PC-9 (cell line): ENCODE measurements at regions not wholly inside any gene's neighbourhood (a gene's known extent, or its start where the extent isn't known, plus 50 kb on each side); places are given as distances from the start of the nearest gene placed in this dataset.
"Not testable (repeated sequence)": the region's sequence is repeated elsewhere in the genome, so short reads cannot be mapped to it uniquely, and the experiment has no call there.

Experiments
- BruUV-seq: library from RNA; stranded (reverse); fragments of 400-500 nt; replicated peaks from 2 replicates; lab custom pipeline; 2021; lab: Mats Ljungman, UMichigan
- CTCF ChIA-PET: fragments of 300-600 bp; sonication (Branson Sonifier 250); formaldehyde crosslinking; loops from one replicate; lab custom pipeline; 2022; ENCODE audit warnings: antibody characterized with exemption; lab: Charles Lee
- POLR2A ChIA-PET: fragments of 300-600 bp; sonication (Branson Sonifier 250); formaldehyde crosslinking; loops from one replicate; lab custom pipeline; 2022; ENCODE audit warnings: antibody characterized with exemption; ENCODE audit not compliant: unreplicated experiment; lab: Charles Lee
- DNase-seq, 2 experiments: peaks; one replicate each; pipeline versions ENCODE4 v3.0.0 to v3.0.0-alpha.2; 2015 to 2022; ENCODE audit warnings: mixed read lengths in 1 of 2
- H2AFZ ChIP-seq: fragments of 200-600 bp; sonication (generic); 2 replicates; pipeline ENCODE4 v1.8.1; 2017; ENCODE audit warnings: antibody characterized with exemption
- H3F3A ChIP-seq: fragments of 200-600 bp; sonication (generic); 2 replicates; pipeline ENCODE4 v1.8.1; 2017; ENCODE audit warnings: antibody characterized with exemption, mild to moderate bottlenecking, low read depth; ENCODE audit not compliant: insufficient read depth
- H3K27ac ChIP-seq: fragments of 200-600 bp; sonication (generic); 2 replicates; pipeline ENCODE4 v1.6.1; 2016; ENCODE audit warnings: mixed run types
- H3K27me3 ChIP-seq: fragments of 200-600 bp; sonication (generic); 2 replicates; pipeline ENCODE4 v1.6.1; 2016; ENCODE audit warnings: low read depth, mixed run types; ENCODE audit not compliant: insufficient read depth
- H3K36me3 ChIP-seq: fragments of 200-600 bp; sonication (generic); 2 replicates; pipeline ENCODE4 v1.6.1; 2016; ENCODE audit warnings: low read depth, mixed run types
- H3K4me1 ChIP-seq: fragments of 200-600 bp; sonication (generic); replicated peaks from 2 replicates; pipeline ENCODE4 v1.6.1; 2016; ENCODE audit warnings: mixed run types; ENCODE audit not compliant: insufficient read depth
- H3K4me2 ChIP-seq: fragments of 200-600 bp; sonication (generic); 2 replicates; pipeline ENCODE4 v1.6.1; 2017; ENCODE audit warnings: mixed run types
- H3K4me3 ChIP-seq: fragments of 200-600 bp; sonication (generic); 2 replicates; pipeline ENCODE4 v1.6.1; 2016; ENCODE audit warnings: mixed run types
- H3K79me2 ChIP-seq: fragments of 200-600 bp; sonication (generic); 2 replicates; pipeline ENCODE4 v1.6.1; 2017; ENCODE audit warnings: low read depth, mixed run types
- H3K9me2 ChIP-seq: fragments of 200-600 bp; sonication (generic); 2 replicates; pipeline ENCODE4 v1.8.1; 2017; ENCODE audit warnings: mild to moderate bottlenecking; ENCODE audit not compliant: insufficient read depth
- H3K9me3 ChIP-seq: fragments of 200-600 bp; sonication (generic); 2 replicates; pipeline ENCODE4 v1.8.1; 2016; ENCODE audit warnings: low read depth; ENCODE audit not compliant: insufficient read depth
- H4K20me1 ChIP-seq: fragments of 200-600 bp; sonication (generic); 2 replicates; pipeline ENCODE4 v1.8.1; 2017; ENCODE audit not compliant: insufficient read depth
- CTCF ChIP-seq: fragments of 200-600 bp; sonication (generic); conservative IDR thresholded peaks from 2 replicates; pipeline ENCODE4 v1.6.1; 2017; ENCODE audit warnings: mixed run types, antibody characterized with exemption, mild to moderate bottlenecking, moderate library complexity
- EZH2 ChIP-seq: fragments of 200-600 bp; sonication (generic); IDR thresholded peaks from 2 replicates; pipeline ENCODE4 v1.8.0; 2017; ENCODE audit warnings: antibody characterized with exemption, low read depth
- intact Hi-C: fragments of 100-400 bp; cut with micrococcal nuclease; formaldehyde crosslinking; loops from one replicate; pipeline ENCODE4 v1.10.0; 2022; ENCODE audit not compliant: unreplicated experiment

- H3K79me2 ChIP-seq, result no peaks in the 10 kb centered on the region
These were observed 332.7 kb upstream of the RUNX1 start for GRCh38 chr21:35381743-35382310.

DNA sequence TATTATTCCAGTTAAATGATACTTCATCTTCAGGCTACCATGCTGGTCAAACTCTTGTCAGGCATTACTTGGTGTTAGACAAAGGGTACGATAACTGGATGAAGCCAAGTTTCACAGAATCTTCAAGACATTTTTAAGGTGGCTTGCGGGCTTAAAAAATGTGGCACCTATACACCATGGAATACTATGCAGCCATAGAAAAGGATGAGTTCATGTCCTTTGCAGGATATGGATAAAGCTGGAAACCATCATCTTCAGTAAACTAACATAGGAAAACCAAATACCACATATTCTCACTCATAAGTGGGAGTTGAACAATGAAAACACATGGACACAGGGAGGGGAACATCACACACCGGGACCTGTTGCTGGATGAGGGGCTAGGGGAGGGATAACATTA, 331.2 kb upstream of the RUNX1 start:
- H3K9me3 ChIP-seq, POLR2A ChIA-PET, H3K4me3 ChIP-seq, H2AFZ ChIP-seq, H3K27me3 ChIP-seq, H4K20me1 ChIP-seq, BruUV-seq, H3K27ac ChIP-seq, H3K9me2 ChIP-seq, intact Hi-C loops, H3F3A ChIP-seq, H3K79me2 ChIP-seq, H3K36me3 ChIP-seq, DNase-seq, H3K4me1 ChIP-seq, H3K4me2 ChIP-seq: not testable (repeated sequence)
- CTCF ChIA-PET, result interaction anchor here (0.6 kb wide), 1 partner anchor 683 kb away, joined by 3 read pairs; no protein-coding TSS in a partner anchor

More at GRCh38 chr21:35381743-35382310, 332.7 kb upstream of the RUNX1 start:
- Histone ChIP-seq H3K4me1 (no peaks in the 10 kb centered on the region), H3K9me2 (no peaks in the 10 kb centered on the region), H2AFZ (no peak overlapping the region), H3K27ac (no peak overlapping the region), H3K9me3 (no peaks in the 10 kb centered on the region), H3F3A (no peaks in the 10 kb centered on the region; the same call in 1 of the 2 replicates), H3K36me3 (no peaks in the 10 kb centered on the region), H3K27me3 (no peaks in the 10 kb centered on the region), H3K4me2 (no peak overlapping the region), H4K20me1 (no peaks in the 10 kb centered on the region), H3K4me3 (no peak overlapping the region)
- no TSS peak for BruUV-seq
- no peak for DNase-seq
- ChIA-PET CTCF (no interaction called here), POLR2A (interaction anchor here (0.6 kb wide), 2 partner anchors 14 to 240 kb away, joined by 3 to 4 read pairs; no protein-coding TSS in a partner anchor)
- intact Hi-C loops, result no loop called here
- TF ChIP-seq CTCF, result no peak
- TF ChIP-seq EZH2, result no peak

DNA sequence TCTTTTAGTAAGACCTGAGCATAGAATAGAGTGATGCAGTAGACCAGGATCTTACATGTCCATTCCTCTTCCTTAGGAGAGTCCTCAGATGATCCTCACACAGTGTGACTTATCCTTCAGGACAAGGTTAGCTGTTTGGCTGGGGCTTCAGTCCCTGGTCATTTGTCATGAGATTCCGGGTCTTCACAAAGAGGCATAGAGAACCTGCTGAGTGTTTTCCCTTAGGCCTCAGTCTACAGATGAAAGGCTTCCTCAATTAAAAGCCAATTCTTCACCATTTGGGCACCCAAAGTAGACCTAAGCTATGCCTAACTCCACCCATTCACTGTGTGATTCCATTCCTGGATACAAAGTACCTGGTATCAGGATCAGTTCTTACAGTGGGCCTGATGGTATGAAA, 329.8 kb upstream of the RUNX1 start:
- TF ChIP-seq CTCF (no peak), EZH2 (no peak)
- CTCF ChIA-PET, result no interaction called here
- no peak overlapping the region for H3K4me2 ChIP-seq
- H3K27me3 ChIP-seq, result no peaks in the 10 kb centered on the region
- H3K36me3 ChIP-seq, result no peaks in the 10 kb centered on the region
- no peak overlapping the region for H2AFZ ChIP-seq
- H4K20me1 ChIP-seq, result no peaks in the 10 kb centered on the region
- H3K4me3 ChIP-seq, result no peak overlapping the region
- intact Hi-C loops, result no loop called here
- POLR2A ChIA-PET, result no interaction called here
- no peak overlapping the region for H3K27ac ChIP-seq
- no peak for DNase-seq
- H3K9me3 ChIP-seq, result no peaks in the 10 kb centered on the region
- no peaks in the 10 kb centered on the region; the same call in 1 of the 2 replicates for H3F3A ChIP-seq
- H3K9me2 ChIP-seq, result no peaks in the 10 kb centered on the region
- no peaks in the 10 kb centered on the region for H3K4me1 ChIP-seq
- H3K79me2 ChIP-seq, result no peaks in the 10 kb centered on the region
- BruUV-seq, result no TSS peak
